ENCODE measurements at regions not wholly inside any gene's neighbourhood (a gene's known extent, or its start where the extent isn't known, plus 50 kb on each side); places are given as distances from the start of the nearest gene placed in this dataset.
"Not testable (repeated sequence)": the region's sequence is repeated elsewhere in the genome, so short reads cannot be mapped to it uniquely, and the experiment has no call there.

- not testable (repeated sequence) for DNase-seq (ENCODE audit: low read depth in 2 of 2)
Measured at GRCh38 chr9:78172610-78173009, 63.3 kb upstream of the CEP78 start.

GRCh38 chr9:78171651-78172050 is 64.2 kb upstream of the CEP78 start:
- no peak for DNase-seq (ENCODE audit: low read depth in 2 of 2)

- DNase-seq (ENCODE audit: low read depth in 2 of 2) = no peak
Measured at GRCh38 chr9:78169125-78169524, 66.8 kb upstream of the CEP78 start.

- no peak for DNase-seq (ENCODE audit: low read depth in 2 of 2)
Measured at GRCh38 chr9:78167356-78167755, 68.5 kb upstream of the CEP78 start.

DNA sequence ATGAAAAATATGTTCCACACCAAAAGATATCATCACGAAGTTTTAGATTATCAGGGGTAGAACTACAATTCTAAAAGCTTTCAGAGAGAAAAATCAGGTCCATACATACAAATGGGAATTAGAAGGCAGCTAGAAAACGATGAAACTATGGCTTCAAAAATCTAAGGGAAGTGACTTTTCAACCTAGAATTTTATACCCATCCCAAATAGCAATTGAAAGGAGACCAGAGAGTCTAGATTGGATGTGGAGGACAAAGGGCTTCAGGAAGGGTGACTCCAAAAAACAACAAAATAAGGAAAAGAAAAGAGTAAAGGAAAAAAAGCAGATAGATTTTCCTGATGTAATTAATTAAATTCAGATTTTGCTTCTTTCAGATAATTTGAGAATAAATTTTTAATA is 72.0 kb upstream of the CEP78 start:
- DNase-seq (ENCODE audit: low read depth in 2 of 2) = no peak

GRCh38 chr9:78158286-78158685 is 77.6 kb upstream of the CEP78 start:
- no peak for DNase-seq (ENCODE audit: low read depth in 2 of 2)

- no peak for DNase-seq (ENCODE audit: low read depth in 2 of 2)
Measured at GRCh38 chr9:78150983-78151356, 84.9 kb upstream of the CEP78 start.

- DNase-seq (ENCODE audit: low read depth in 2 of 2) = no peak
Measured at GRCh38 chr9:78150312-78150982, 85.4 kb upstream of the CEP78 start.

GRCh38 chr9:78149702-78150291 is 86.1 kb upstream of the CEP78 start:
- DNase-seq (ENCODE audit: low read depth in 2 of 2) = no peak

GRCh38 chr9:78146241-78146640 is 89.6 kb upstream of the CEP78 start:
- no peak for DNase-seq (ENCODE audit: low read depth in 2 of 2)

DNA sequence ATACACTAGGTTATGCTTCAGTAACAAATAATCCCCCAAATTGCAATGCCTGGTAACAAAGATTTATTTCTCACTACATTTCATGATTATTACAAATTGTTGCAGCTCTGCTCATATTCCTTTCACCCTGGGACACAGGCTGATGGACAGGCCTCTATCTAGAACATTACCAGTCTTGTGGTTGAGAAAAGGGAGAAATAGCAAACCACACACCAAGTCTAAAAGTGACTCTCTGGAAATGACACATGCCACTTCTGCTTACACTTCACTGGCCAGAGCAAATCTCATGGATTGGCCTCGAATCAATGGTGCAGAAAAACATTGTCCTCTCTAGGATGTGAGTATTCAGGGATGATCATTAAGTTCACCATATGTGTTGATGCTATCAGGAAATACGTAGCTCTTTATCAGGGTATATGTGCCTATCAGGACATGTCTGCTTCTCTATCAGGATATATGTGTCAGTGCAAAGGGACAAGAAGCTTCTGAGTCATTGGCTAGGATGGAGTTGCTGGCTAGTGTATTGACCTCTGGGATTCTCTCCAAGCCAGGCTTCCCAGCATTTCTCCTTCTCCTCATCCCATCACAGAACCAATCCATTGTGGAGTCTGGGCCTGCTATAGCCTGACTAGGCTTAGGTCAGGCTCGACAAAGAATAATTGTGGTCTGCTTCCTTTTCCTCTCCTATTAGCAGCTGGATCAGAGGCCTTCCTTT is 91.1 kb upstream of the CEP78 start:
- no peak for DNase-seq (ENCODE audit: low read depth in 2 of 2)

DNA sequence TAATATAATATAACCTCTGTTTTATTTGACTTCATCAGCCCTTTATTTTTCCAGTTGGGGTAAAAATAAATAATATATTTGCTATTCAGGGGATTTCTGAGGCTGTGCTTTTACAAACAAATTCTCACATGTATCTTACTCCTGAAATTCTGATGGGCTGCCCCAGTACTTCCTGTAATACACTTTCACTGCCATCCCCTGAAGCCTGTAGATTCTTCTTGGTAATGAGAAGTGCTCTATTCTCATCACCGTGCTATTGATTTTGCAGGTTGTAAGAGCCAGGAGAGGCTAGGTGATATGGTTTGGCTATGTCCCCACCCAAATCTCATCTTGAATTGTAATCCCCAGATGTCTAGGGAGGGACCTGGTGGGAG is 91.9 kb upstream of the CEP78 start:
- DNase-seq (ENCODE audit: low read depth in 2 of 2) = no peak

GRCh38 chr9:78143281-78144007 is 92.4 kb upstream of the CEP78 start:
- DNase-seq (ENCODE audit: low read depth in 2 of 2) = no peak

DNA sequence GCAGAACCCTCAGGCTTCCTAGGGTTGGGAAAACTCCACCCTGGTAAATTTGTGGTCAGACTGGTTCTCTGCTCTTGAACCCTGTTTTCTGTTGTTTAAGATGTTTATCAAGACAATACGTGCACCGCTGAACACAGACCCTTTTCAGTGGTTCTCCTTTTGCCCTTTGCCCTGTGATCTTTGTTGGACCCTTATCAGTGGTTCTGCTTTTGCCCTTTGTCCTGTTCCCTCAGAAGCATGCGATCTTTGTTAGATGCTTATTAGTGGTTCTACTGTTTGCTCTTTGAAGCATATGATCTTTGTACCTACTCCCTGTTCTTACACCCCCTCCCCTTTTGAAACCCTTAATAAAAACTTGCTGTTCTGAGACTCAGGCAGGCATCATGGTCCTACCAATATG is 93.6 kb upstream of the CEP78 start:
- not testable (repeated sequence) for DNase-seq (ENCODE audit: low read depth in 2 of 2)

DNA sequence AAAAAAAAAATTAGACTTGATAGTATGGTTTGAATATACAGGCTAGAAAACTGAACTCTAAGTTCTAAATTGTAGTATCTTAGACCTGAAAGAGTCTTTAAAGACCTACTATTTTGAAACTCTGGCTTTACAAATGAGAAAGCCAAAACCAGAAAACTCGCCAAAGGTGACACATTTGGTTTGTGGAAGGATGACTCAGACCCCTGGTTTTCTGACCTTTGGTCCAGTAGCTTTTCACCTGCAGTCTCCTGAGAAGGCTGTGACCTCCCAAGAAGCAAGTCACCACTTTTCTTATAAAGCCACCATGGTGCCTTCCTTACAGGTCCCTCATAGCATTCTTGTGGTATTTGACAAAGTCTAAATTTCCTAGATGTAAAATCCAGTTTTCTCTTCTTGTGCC is 102.1 kb upstream of the CEP78 start:
- DNase-seq (ENCODE audit: low read depth in 2 of 2) = no peak

GRCh38 chr9:78132701-78133058 is 101.1 kb upstream of the GNAQ start:
- no peak for DNase-seq (ENCODE audit: low read depth in 2 of 2)

DNA sequence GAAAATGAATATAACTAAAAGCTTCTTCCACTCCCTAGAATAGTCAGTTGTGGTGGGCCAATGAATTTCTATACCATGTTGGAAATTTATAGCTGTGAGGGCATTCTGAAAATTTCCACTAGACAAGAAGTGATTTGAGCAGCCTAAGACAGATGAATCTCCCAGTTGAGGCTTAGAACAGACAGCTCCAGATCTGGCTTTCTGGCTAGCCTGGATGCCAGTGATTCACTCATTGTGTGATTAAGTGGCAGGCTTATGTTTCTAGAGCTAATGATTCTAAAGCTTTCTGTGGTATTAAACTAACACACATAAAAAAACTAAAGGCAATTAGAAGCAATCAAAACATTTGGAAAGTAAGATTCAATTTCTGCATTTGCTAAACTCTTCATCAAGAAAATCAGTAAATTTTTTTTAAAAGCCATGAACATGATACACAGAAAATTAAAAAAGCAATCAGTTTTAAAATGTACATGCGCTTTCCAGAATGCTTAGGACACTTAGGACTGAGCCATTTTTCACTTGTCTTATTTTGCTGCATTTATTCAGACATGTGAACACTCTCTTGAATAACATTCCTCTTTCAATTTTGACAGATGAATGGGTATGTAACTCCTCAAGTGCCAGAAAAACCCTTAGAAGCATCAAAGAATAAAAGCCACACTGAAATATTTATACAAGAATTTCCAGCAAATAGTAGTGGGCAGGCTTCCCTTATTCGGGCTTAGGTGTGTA is 100.5 kb upstream of the GNAQ start:
- DNase-seq (ENCODE audit: low read depth in 2 of 2) = no peak

DNA sequence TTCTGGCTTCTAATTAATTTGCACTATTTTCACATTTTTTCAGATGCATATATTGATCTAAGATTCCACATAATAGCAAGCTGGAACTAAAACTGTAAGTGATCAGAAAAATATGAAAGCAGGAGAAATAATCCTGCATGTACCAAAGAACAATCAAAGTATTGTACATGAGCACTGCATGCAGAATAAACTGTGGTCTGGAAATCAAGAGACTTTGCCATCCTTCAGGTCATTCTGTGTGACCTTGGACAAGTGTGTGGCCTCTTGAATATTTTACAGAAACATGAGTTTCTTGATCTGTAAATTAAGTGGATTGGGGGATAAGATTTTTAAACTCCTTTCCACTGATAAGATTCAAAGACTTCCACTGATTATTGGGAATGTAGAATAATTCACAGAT is 99.2 kb upstream of the GNAQ start:
- no peak for DNase-seq (ENCODE audit: low read depth in 2 of 2)

- no peak for DNase-seq (ENCODE audit: low read depth in 2 of 2)
Measured at GRCh38 chr9:78130004-78130403, 98.4 kb upstream of the GNAQ start.

DNA sequence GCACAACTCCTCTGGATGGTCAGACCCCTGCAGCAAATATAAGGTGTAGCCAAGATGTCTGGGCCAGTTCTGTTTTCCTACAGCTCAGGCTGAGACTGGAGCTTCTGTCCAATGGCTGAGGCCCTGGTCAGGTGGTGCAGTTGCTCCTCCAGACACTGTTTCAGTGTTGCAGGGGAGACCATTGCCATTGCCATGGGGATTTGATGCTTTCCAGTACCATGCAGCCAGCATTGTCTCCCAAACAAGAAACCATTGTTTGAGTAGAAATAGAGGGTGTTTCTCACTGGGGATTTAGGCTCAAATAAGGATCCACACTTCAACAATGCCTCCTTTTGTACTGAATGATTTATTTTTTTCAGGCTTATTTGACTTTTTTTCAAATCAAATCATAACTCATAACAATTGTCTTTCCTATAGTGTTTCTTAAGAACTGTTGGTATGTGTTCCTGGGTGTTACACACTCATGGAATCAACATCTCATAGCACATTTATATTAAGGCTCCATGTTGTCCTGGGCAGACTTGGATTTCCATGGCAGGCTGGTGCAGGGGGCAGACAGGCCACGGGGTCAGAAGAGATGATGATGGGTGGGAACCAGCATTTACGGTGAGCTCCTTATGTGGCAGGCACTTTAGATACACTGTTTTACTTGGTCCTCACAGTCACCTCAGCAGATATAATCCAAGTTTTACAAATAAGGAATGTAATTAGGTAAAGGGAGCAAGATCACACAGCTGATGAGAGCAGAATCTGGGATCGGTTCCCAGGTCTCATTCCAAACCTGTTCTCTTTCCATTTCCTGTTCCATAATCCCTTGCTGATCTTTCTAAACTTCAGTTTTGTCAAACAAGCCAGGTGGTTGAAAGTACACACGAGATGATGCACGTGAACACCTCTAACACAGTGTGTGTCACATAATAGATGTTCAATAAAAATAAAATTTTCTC is 95.9 kb upstream of the GNAQ start:
- no peak for DNase-seq (ENCODE audit: low read depth in 2 of 2)

- no peak for DNase-seq (ENCODE audit: low read depth in 2 of 2)
Measured at GRCh38 chr9:78123808-78124207, 92.2 kb upstream of the GNAQ start.

Measured in stimulated activated CD4-positive, alpha-beta T cell treated with anti-CD3 and anti-CD28 coated beads, Interleukin-12 subunit alpha, Interleukin-12 subunit beta, amount 100 ng/mL, for 24 hours (primary cell).